Trophoblast cell (in vitro differentiated cells and primary cell): ENCODE measurements at regions not wholly inside any gene's neighbourhood (a gene's known extent, or its start where the extent isn't known, plus 50 kb on each side); places are given as distances from the start of the nearest gene placed in this dataset.
"Not testable (repeated sequence)": the region's sequence is repeated elsewhere in the genome, so short reads cannot be mapped to it uniquely, and the experiment has no call there.

Experiments used
- DNase-seq, 2 donors: peaks; one replicate each; pipeline ENCODE4 v3.0.0-alpha.2; 2016
- H2AFZ ChIP-seq: 2 replicates; pipeline ENCODE4 v1.6.1; 2013; ENCODE audit warnings: low read length, moderate library complexity, mild to moderate bottlenecking; ENCODE audit not compliant: insufficient read depth, poor library complexity
- H2AK5ac ChIP-seq: 2 replicates; pipeline ENCODE4 v1.6.1; 2013; ENCODE audit warnings: mild to moderate bottlenecking, low read length
- H2BK120ac ChIP-seq: 2 replicates; pipeline ENCODE4 v1.6.1; 2013; ENCODE audit warnings: low read length, mild to moderate bottlenecking, moderate library complexity; ENCODE audit not compliant: insufficient read depth, poor library complexity
- H2BK12ac ChIP-seq: 2 replicates; pipeline ENCODE4 v1.6.1; 2013; ENCODE audit warnings: mild to moderate bottlenecking, low read length, moderate library complexity
- H2BK5ac ChIP-seq: 2 replicates; pipeline ENCODE4 v1.6.1; 2013; ENCODE audit warnings: low read length, low read depth, moderate library complexity, mild to moderate bottlenecking; ENCODE audit not compliant: poor library complexity
- H3K14ac ChIP-seq: 2 replicates; pipeline ENCODE4 v1.6.1; 2013; ENCODE audit warnings: mild to moderate bottlenecking, low read length
- H3K18ac ChIP-seq: 2 replicates; pipeline ENCODE4 v1.6.1; 2013; ENCODE audit warnings: mild to moderate bottlenecking, low read length
- H3K23ac ChIP-seq: 2 replicates; pipeline ENCODE4 v1.6.1; 2013; ENCODE audit warnings: low read length
- H3K27ac ChIP-seq: 2 replicates; pipeline ENCODE4 v1.5.1; 2013; ENCODE audit warnings: low read depth, mild to moderate bottlenecking, inconsistent platforms, low read length, moderate library complexity
- H3K27me3 ChIP-seq: 2 replicates; pipeline ENCODE4 v1.6.1; 2013; ENCODE audit warnings: inconsistent platforms, mild to moderate bottlenecking, low read length, moderate library complexity; ENCODE audit not compliant: insufficient read depth
- H3K36me3 ChIP-seq, 2 experiments: 1 replicate in 1 of 2; 2 replicates in 1 of 2; pipeline ENCODE4 v1.6.1; 2013; ENCODE audit warnings: low read length in 2 of 2, mild to moderate bottlenecking in 2 of 2, moderate library complexity in 1 of 2; ENCODE audit not compliant: insufficient read depth in 2 of 2, control insufficient read depth in 1 of 2
- H3K4ac ChIP-seq: 2 replicates; pipeline ENCODE4 v1.6.1; 2013; ENCODE audit warnings: low read depth, mild to moderate bottlenecking, low read length, moderate library complexity
- H3K4me1 ChIP-seq, 2 experiments: 1 replicate in 1 of 2; 2 replicates in 1 of 2; pipeline ENCODE4 v1.6.1; 2013; ENCODE audit warnings: low read length in 2 of 2, mild to moderate bottlenecking in 2 of 2, moderate library complexity in 1 of 2; ENCODE audit not compliant: insufficient read depth in 2 of 2, control insufficient read depth in 1 of 2
- H3K4me2 ChIP-seq: 2 replicates; pipeline ENCODE4 v1.6.1; 2013; ENCODE audit warnings: inconsistent platforms, mild to moderate bottlenecking, low read length, moderate library complexity
- H3K4me3 ChIP-seq: 2 replicates; pipeline ENCODE4 v1.5.1; 2013; ENCODE audit warnings: mild to moderate bottlenecking, low read depth, low read length, inconsistent platforms
- H3K79me1 ChIP-seq: one replicate; pipeline ENCODE4 v1.6.1; 2013; ENCODE audit warnings: low read length
- H3K79me2 ChIP-seq: 2 replicates; pipeline ENCODE4 v1.6.1; 2013; ENCODE audit warnings: low read length, mild to moderate bottlenecking; ENCODE audit not compliant: control insufficient read depth, insufficient read depth, poor library complexity
- H3K9ac ChIP-seq: 2 replicates; pipeline ENCODE4 v1.6.1; 2013; ENCODE audit warnings: mild to moderate bottlenecking, low read length
- H3K9me3 ChIP-seq: 2 replicates; pipeline ENCODE4 v1.6.1; 2013; ENCODE audit warnings: low read depth, mild to moderate bottlenecking, control low read depth, inconsistent platforms, low read length; ENCODE audit not compliant: insufficient read depth
- H4K12ac ChIP-seq: 2 replicates; pipeline ENCODE4 v1.6.1; 2013; ENCODE audit warnings: low read depth, mild to moderate bottlenecking, low read length, moderate library complexity
- H4K8ac ChIP-seq: 2 replicates; pipeline ENCODE4 v1.6.1; 2013; ENCODE audit warnings: low read depth, mild to moderate bottlenecking, low read length, moderate library complexity
- H4K91ac ChIP-seq: one replicate; pipeline ENCODE4 v1.6.1; 2013; ENCODE audit warnings: low read depth, mild to moderate bottlenecking, low read length, moderate library complexity
- WGBS: extraction: QIAGEN DNeasy Blood & Tissue Kit; methylation state at CpG from one replicate; pipeline ENCODE4 v1.1.7; 2013; ENCODE audit warnings: missing lambda C conversion rate; ENCODE audit not compliant: insufficient read length, insufficient coverage; ENCODE audit errors: extremely low coverage; 5-methylcytosine and 5-hydroxymethylcytosine counted together

DNA sequence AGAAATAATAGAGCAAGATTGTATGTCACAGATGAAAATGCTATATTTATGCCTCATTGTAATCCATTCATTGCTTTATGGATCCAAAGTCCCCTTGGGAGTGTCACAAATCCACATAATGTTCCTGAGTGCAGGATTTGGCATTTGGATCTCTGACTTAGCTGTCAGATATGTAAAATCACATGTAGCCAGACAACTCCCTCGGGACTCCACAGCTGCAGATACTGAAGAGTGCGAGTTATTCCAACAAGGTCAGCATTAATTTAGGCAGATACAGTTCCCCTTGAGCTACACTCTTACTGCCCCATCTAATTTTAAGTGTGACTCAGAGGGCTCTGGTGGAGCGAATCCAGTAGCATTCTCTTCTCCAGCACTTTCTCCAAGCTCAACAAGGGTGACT is 433.2 kb downstream of the CD83 start:
- H3K4me3 ChIP-seq = no peak overlapping the region
- no peak overlapping the region for H4K91ac ChIP-seq
- peak in 1 of 2 donors; percentile 5 for DNase-seq
- WGBS = no CpG with 5 or more reads among the region's 3 CpGs
- no peak overlapping the region for H3K4me2 ChIP-seq
- no peaks in the 10 kb centered on the region for H3K27me3 ChIP-seq
- no peak overlapping the region for H3K27ac ChIP-seq
- no peaks in the 10 kb centered on the region for H3K79me1 ChIP-seq
- no peak overlapping the region for H3K23ac ChIP-seq
- H3K79me2 ChIP-seq = no peaks in the 10 kb centered on the region
- no peak overlapping the region for H3K14ac ChIP-seq
- no peak overlapping the region for H2AFZ ChIP-seq
- H3K18ac ChIP-seq = no peak overlapping the region
- H4K8ac ChIP-seq = no peak overlapping the region
- H3K9me3 ChIP-seq = peaks cover 1% of the 10 kb centered on the region
- no peaks in the 10 kb centered on the region for H3K36me3 ChIP-seq
- H3K9ac ChIP-seq = no peak overlapping the region
- no peak overlapping the region for H2AK5ac ChIP-seq
- H2BK12ac ChIP-seq = no peak overlapping the region
- no peak overlapping the region for H2BK5ac ChIP-seq
- H3K4ac ChIP-seq = no peak overlapping the region
- H3K4me1 ChIP-seq = no peaks in the 10 kb centered on the region
- H2BK120ac ChIP-seq = no peak overlapping the region
- H4K12ac ChIP-seq = no peak overlapping the region

DNA sequence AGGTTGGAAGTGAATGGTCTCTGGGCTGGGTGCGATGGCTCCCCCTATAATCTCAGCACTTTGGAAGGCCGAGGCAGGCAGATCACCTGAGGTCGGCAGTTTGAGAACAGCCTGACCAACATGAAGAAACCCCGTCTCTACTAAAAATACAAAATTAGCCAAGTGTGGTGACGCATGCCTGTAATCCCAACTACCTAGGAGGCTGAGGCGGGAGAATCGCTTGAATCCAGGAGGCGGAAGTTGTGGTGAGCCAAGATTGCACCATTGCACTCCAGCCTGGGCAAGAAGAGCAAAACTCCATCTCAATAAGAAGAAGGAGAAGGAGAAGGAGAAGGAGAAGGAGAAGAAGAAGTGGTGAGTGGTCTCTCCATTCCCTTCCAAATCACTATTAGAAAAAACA is 434.0 kb downstream of the CD83 start:
- H3K79me2 ChIP-seq, H4K12ac ChIP-seq: not testable (repeated sequence)
- no CpG with 5 or more reads among the region's 8 CpGs for WGBS

DNA sequence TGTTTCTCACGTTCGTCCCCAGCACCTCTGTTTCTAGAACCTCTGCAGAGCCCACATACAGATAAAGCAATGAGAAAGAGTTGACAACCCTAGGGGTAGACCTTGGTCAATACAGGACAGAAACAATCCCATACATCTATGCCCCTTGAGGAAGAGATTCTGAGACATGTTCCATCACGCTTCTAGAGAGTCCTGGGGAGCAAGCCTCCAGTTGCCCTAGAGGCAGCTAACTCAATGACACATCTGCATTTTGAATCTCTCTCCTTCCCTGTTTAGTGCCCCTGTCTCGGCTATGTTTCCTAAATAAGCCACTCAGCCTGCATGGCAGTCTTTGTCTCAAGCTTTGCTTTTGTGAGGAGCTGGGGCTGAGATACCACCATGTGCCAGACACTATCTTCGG is 435.3 kb downstream of the CD83 start:
- no peak overlapping the region for H3K23ac ChIP-seq
- no peak for DNase-seq
- peaks cover 1% of the 10 kb centered on the region for H3K9me3 ChIP-seq
- H2BK5ac ChIP-seq = no peak overlapping the region
- no peak overlapping the region for H4K12ac ChIP-seq
- no peak overlapping the region for H2AK5ac ChIP-seq
- H4K91ac ChIP-seq = no peak overlapping the region
- H2BK120ac ChIP-seq = no peak overlapping the region
- H3K4me3 ChIP-seq = no peak overlapping the region
- no peaks in the 10 kb centered on the region for H3K36me3 ChIP-seq
- WGBS = no CpG with 5 or more reads among the region's 5 CpGs
- no peak overlapping the region for H3K9ac ChIP-seq
- no peaks in the 10 kb centered on the region for H3K4me1 ChIP-seq
- no peak overlapping the region for H3K14ac ChIP-seq
- H2AFZ ChIP-seq = no peak overlapping the region
- no peak overlapping the region for H3K18ac ChIP-seq
- H3K27me3 ChIP-seq = no peaks in the 10 kb centered on the region
- H3K4me2 ChIP-seq = no peak overlapping the region
- no peak overlapping the region for H3K4ac ChIP-seq
- no peak overlapping the region for H2BK12ac ChIP-seq
- H3K27ac ChIP-seq = no peak overlapping the region
- H3K79me2 ChIP-seq = no peaks in the 10 kb centered on the region
- H3K79me1 ChIP-seq = no peaks in the 10 kb centered on the region
- no peak overlapping the region for H4K8ac ChIP-seq

More for the DNA sequence above, 434.0 kb downstream of the CD83 start:
- not testable (repeated sequence) for H3K79me1 ChIP-seq, H4K8ac ChIP-seq, H3K4ac ChIP-seq, H2BK120ac ChIP-seq, H2AFZ ChIP-seq, H3K18ac ChIP-seq, H4K91ac ChIP-seq, DNase-seq, H3K27me3 ChIP-seq, H3K14ac ChIP-seq, H3K9ac ChIP-seq, H3K4me2 ChIP-seq, H3K4me1 ChIP-seq, H2BK5ac ChIP-seq, H3K4me3 ChIP-seq, H2BK12ac ChIP-seq, H3K23ac ChIP-seq, H3K9me3 ChIP-seq, H3K36me3 ChIP-seq, H3K27ac ChIP-seq, H2AK5ac ChIP-seq

DNA sequence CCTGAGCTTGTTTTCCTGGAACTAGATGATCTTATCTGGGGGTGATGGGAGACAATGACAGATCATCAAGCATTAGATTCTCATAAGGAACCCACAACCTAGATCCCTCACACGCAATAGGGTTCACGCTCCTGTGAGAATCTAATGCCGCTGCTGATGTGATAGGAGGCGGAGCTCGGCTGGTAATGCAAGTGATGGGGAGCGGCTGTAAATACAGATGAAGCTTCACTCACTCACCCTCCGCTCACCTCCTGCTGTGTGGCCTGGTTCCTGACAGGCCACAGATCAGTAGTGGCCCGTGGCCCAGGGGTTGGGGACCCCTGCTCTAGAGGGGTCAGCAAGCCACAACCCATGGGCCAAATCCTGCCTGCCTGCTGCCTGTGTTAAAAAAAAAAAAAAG is 435.9 kb downstream of the CD83 start:
- no peaks in the 10 kb centered on the region for H3K36me3 ChIP-seq
- H3K79me2 ChIP-seq = no peaks in the 10 kb centered on the region
- no peak overlapping the region for H4K91ac ChIP-seq
- H2AK5ac ChIP-seq = no peak overlapping the region
- H2BK120ac ChIP-seq = no peak overlapping the region
- no peak overlapping the region for H3K9ac ChIP-seq
- no peak overlapping the region for H3K27ac ChIP-seq
- H3K4me2 ChIP-seq = no peak overlapping the region
- no peak overlapping the region for H2AFZ ChIP-seq
- H3K4me1 ChIP-seq = no peaks in the 10 kb centered on the region
- no peak overlapping the region for H2BK12ac ChIP-seq
- no CpG with 5 or more reads among the region's 8 CpGs for WGBS
- no peak overlapping the region for H3K14ac ChIP-seq
- no peak for DNase-seq
- H3K4ac ChIP-seq = no peak overlapping the region
- no peaks in the 10 kb centered on the region for H3K79me1 ChIP-seq
- H4K8ac ChIP-seq = no peak overlapping the region
- H3K27me3 ChIP-seq = no peaks in the 10 kb centered on the region
- no peak overlapping the region for H3K18ac ChIP-seq
- H3K4me3 ChIP-seq = no peak overlapping the region
- H3K23ac ChIP-seq = no peak overlapping the region
- no peak overlapping the region for H2BK5ac ChIP-seq
- H3K9me3 ChIP-seq = peaks cover 1% of the 10 kb centered on the region
- H4K12ac ChIP-seq = no peak overlapping the region
